H9 (cell line): ENCODE measurements at regions not wholly inside any gene's neighbourhood (a gene's known extent, or its start where the extent isn't known, plus 50 kb on each side); places are given as distances from the start of the nearest gene placed in this dataset.

Source experiments
- DNase-seq: peaks from one replicate; pipeline ENCODE4 v3.0.0-alpha.2; 2017
- H2AFZ ChIP-seq: one replicate; pipeline ENCODE4 v1.6.1; 2013; ENCODE audit warnings: mild to moderate bottlenecking, low read length, control low read depth, moderate library complexity
- H2AK5ac ChIP-seq: 2 replicates; pipeline ENCODE4 v1.6.1; 2013; ENCODE audit warnings: low read length, control low read depth, mixed read lengths; ENCODE audit not compliant: insufficient read length
- H2BK120ac ChIP-seq: one replicate; pipeline ENCODE4 v1.6.1; 2013; ENCODE audit warnings: low read depth, mild to moderate bottlenecking, low read length, control low read depth, inconsistent platforms; ENCODE audit not compliant: poor library complexity, severe bottlenecking
- H2BK12ac ChIP-seq: 2 replicates; pipeline ENCODE4 v1.6.1; 2013; ENCODE audit warnings: low read length, control low read depth, mixed read lengths, low read depth; ENCODE audit not compliant: insufficient read length
- H2BK15ac ChIP-seq: 2 replicates; pipeline ENCODE4 v1.6.1; 2013; ENCODE audit warnings: low read depth, low read length, control low read depth
- H2BK20ac ChIP-seq: one replicate; pipeline ENCODE4 v1.6.1; 2013; ENCODE audit warnings: low read depth, mild to moderate bottlenecking, low read length, control low read depth, inconsistent platforms; ENCODE audit not compliant: poor library complexity, severe bottlenecking
- H2BK5ac ChIP-seq: 2 replicates; pipeline ENCODE4 v1.6.1; 2013; ENCODE audit warnings: low read length, control low read depth, mixed read lengths; ENCODE audit not compliant: insufficient read length
- H3K14ac ChIP-seq: 2 replicates; pipeline ENCODE4 v1.6.1; 2013; ENCODE audit warnings: low read length, control low read depth; ENCODE audit not compliant: insufficient read depth
- H3K18ac ChIP-seq: 2 replicates; pipeline ENCODE4 v1.6.1; 2013; ENCODE audit warnings: low read depth, mild to moderate bottlenecking, mixed read lengths, low read length, control low read depth; ENCODE audit not compliant: insufficient read length
- H3K23ac ChIP-seq: 2 replicates; pipeline ENCODE4 v1.6.1; 2013; ENCODE audit warnings: low read length, control low read depth, mixed read lengths, low read depth; ENCODE audit not compliant: insufficient read length
- H3K23me2 ChIP-seq: 2 replicates; pipeline ENCODE4 v1.6.1; 2013; ENCODE audit warnings: low read depth, mild to moderate bottlenecking, mixed read lengths, low read length, control low read depth; ENCODE audit not compliant: insufficient read length, poor library complexity, severe bottlenecking
- H3K27ac ChIP-seq: 2 replicates; pipeline ENCODE4 v1.5.1; 2013; ENCODE audit warnings: low read length, control low read depth, mixed read lengths, low read depth; ENCODE audit not compliant: insufficient read length
- H3K27me3 ChIP-seq: 2 replicates; pipeline ENCODE4 v1.6.1; 2013; ENCODE audit warnings: low read length, control low read depth, inconsistent platforms; ENCODE audit not compliant: insufficient read depth
- H3K4ac ChIP-seq: 2 replicates; pipeline ENCODE4 v1.6.1; 2013; ENCODE audit warnings: low read depth, mild to moderate bottlenecking, control low read depth, inconsistent platforms, low read length, moderate library complexity
- H3K4me1 ChIP-seq: 2 replicates; pipeline ENCODE4 v1.6.1; 2013; ENCODE audit warnings: low read length, control low read depth, inconsistent platforms; ENCODE audit not compliant: insufficient read depth
- H3K4me2 ChIP-seq: 2 replicates; pipeline ENCODE4 v1.6.1; 2013; ENCODE audit warnings: low read length, control low read depth, mixed read lengths; ENCODE audit not compliant: insufficient read length, insufficient read depth
- H3K56ac ChIP-seq: 2 replicates; pipeline ENCODE4 v1.6.1; 2013; ENCODE audit warnings: low read depth, mild to moderate bottlenecking, mixed read lengths, low read length, control low read depth; ENCODE audit not compliant: insufficient read length
- H3K79me1 ChIP-seq: 2 replicates; pipeline ENCODE4 v1.6.1; 2013; ENCODE audit warnings: low read depth, mild to moderate bottlenecking, moderate library complexity, low read length, control low read depth, inconsistent platforms; ENCODE audit not compliant: insufficient read depth, poor library complexity, severe bottlenecking
- H3K79me2 ChIP-seq: 2 replicates; pipeline ENCODE4 v1.6.1; 2013; ENCODE audit warnings: low read length, control low read depth, inconsistent platforms; ENCODE audit not compliant: insufficient read depth
- H3K9ac ChIP-seq: 2 replicates; pipeline ENCODE4 v1.6.1; 2013; ENCODE audit warnings: low read length, control low read depth, mixed read lengths; ENCODE audit not compliant: insufficient read length; ENCODE audit errors: extremely low read depth
- H3K9me3 ChIP-seq: one replicate; pipeline ENCODE4 v1.6.1; 2013; ENCODE audit warnings: low read depth, low read length, inconsistent platforms; ENCODE audit not compliant: control insufficient read depth
- H3T11ph ChIP-seq: one replicate; pipeline ENCODE4 v1.6.1; 2013; ENCODE audit warnings: mild to moderate bottlenecking, low read length, control low read depth, inconsistent platforms
- H4K20me1 ChIP-seq: one replicate; pipeline ENCODE4 v1.6.1; 2013; ENCODE audit not compliant: control insufficient read depth, insufficient read length, insufficient read depth
- H4K5ac ChIP-seq: 2 replicates; pipeline ENCODE4 v1.6.1; 2013; ENCODE audit warnings: low read depth, mild to moderate bottlenecking, mixed read lengths, low read length, control low read depth; ENCODE audit not compliant: insufficient read length
- H4K8ac ChIP-seq: replicated peaks from 2 replicates; pipeline ENCODE4 v1.6.1; 2013; ENCODE audit warnings: low read length, control low read depth, mixed read lengths, low read depth; ENCODE audit not compliant: insufficient read length
- H4K91ac ChIP-seq: 2 replicates; pipeline ENCODE4 v1.6.1; 2013; ENCODE audit warnings: low read depth, mild to moderate bottlenecking, moderate library complexity, mixed read lengths, low read length, control low read depth; ENCODE audit not compliant: insufficient read length
- H3K27ac Mint-ChIP-seq, 3 experiments: 2 replicates in 2 of 3; 3 replicates in 1 of 3; pipeline ENCODE4 v1.8.0; 2020 to 2021; ENCODE audit warnings: mixed read lengths in 3 of 3, mild to moderate bottlenecking in 1 of 3, moderate library complexity in 1 of 3
- H3K27me3 Mint-ChIP-seq: 2 replicates; pipeline ENCODE4 v1.8.0; 2021; ENCODE audit warnings: low read depth, mild to moderate bottlenecking, moderate library complexity, mixed read lengths
- H3K36me3 Mint-ChIP-seq, 3 experiments: 2 replicates in 2 of 3; 3 replicates in 1 of 3; pipeline ENCODE4 v1.8.0; 2020 to 2021; ENCODE audit warnings: low read depth in 3 of 3, mixed read lengths in 3 of 3; ENCODE audit not compliant: insufficient read depth in 1 of 3
- H3K4me1 Mint-ChIP-seq, 2 experiments: 2 replicates each; pipeline ENCODE4 v1.8.0; 2020; ENCODE audit warnings: mixed read lengths in 2 of 2
- H3K4me3 Mint-ChIP-seq, 2 experiments: 2 replicates in 1 of 2; 3 replicates in 1 of 2; pipeline ENCODE4 v1.8.0; 2020 to 2021; ENCODE audit warnings: mild to moderate bottlenecking in 2 of 2, mixed read lengths in 2 of 2, moderate library complexity in 1 of 2
- H3K9me3 Mint-ChIP-seq, 2 experiments: 2 replicates in 1 of 2; 3 replicates in 1 of 2; pipeline ENCODE4 v1.8.0; 2020; ENCODE audit warnings: mild to moderate bottlenecking in 2 of 2, mixed read lengths in 2 of 2, moderate library complexity in 1 of 2
- WGBS: extraction: QIAGEN DNeasy Blood & Tissue Kit; methylation state at CpG from one replicate; pipeline ENCODE4 v1.1.7; 2013; ENCODE audit warnings: missing lambda C conversion rate, low lambda C conversion rate, mixed read lengths; ENCODE audit not compliant: insufficient read length; ENCODE audit errors: extremely low coverage; 5-methylcytosine and 5-hydroxymethylcytosine counted together
- TF ChIP-seq, protein P1 (sequence below): fragments of 200-600 bp; sonication (generic); conservative IDR thresholded peaks from 3 replicates; pipeline ENCODE4 v1.8.0; 2021; ENCODE audit warnings: antibody characterized with exemption, mild to moderate bottlenecking

DNA sequence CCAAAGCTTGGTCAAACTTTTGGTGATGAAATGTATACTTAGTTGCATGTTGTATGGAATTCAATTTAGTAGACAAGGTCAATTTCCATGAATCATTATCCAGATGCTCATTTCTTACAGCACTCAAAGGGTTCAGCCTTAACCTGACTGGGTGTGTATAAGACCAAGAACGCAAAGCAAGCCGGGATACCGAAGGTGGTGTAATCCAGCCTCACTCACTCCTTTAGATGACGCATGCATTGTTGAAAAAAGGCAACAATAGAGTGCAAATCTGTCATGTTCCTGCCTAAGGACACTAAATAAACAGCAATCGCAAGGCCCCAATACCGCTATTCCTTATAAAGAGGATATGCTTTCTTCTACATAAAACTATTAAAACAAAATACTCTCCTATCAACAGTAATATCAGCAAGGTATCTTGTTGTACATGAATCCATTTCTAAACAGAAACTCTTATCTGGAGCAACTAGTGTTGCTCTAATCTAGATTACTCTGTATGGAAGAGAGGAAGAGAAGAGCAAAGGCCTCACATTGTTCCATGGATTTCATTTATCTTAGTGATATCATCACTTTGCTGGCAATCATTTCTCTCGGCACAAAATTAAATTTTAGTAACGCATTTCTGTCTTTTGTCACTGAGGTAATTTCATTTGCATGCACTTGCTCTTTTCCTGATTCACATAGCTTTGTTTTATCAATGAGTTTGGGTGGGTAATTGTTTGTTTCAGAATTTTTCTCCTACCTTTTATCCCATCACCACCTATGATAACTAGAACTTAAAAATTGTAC is 96.2 kb downstream of the PLK2 start:
- Histone ChIP-seq H3K14ac (no peak overlapping the region), H3K18ac (no peak overlapping the region), H3K23ac (no peak overlapping the region), H3K27me3 (no peaks in the 10 kb centered on the region), H3K23me2 (no peaks in the 10 kb centered on the region), H2AK5ac (no peak overlapping the region), H2BK12ac (no peak overlapping the region), H4K8ac (no peak overlapping the region), H3K27ac (no peak overlapping the region), H3K4ac (no peak overlapping the region), H2BK20ac (no peak overlapping the region), H2AFZ (no peak overlapping the region), H2BK15ac (no peak overlapping the region), H3K4me2 (no peak overlapping the region), H4K91ac (no peak overlapping the region), H3K9me3 (no peaks in the 10 kb centered on the region), H4K5ac (no peak overlapping the region), H2BK120ac (no peak overlapping the region), H3K79me2 (no peaks in the 10 kb centered on the region; the same call in 1 of the 2 replicates), H3K56ac (no peak overlapping the region), H3K79me1 (no peaks in the 10 kb centered on the region), H2BK5ac (no peak overlapping the region), H4K20me1 (no peaks in the 10 kb centered on the region), H3K9ac (no peak overlapping the region), H3K4me1 (no peaks in the 10 kb centered on the region; the same call in 1 of the 2 replicates), H3T11ph (no peak overlapping the region)
- WGBS: no CpG with 5 or more reads among the region's 8 CpGs
- no peaks in the 10 kb centered on the region for H3K9me3 Mint-ChIP-seq
- H3K4me1 Mint-ChIP-seq: peaks cover 22 to 26% of the 10 kb centered on the region in 2 experiments
- TF ChIP-seq, protein P1, sequence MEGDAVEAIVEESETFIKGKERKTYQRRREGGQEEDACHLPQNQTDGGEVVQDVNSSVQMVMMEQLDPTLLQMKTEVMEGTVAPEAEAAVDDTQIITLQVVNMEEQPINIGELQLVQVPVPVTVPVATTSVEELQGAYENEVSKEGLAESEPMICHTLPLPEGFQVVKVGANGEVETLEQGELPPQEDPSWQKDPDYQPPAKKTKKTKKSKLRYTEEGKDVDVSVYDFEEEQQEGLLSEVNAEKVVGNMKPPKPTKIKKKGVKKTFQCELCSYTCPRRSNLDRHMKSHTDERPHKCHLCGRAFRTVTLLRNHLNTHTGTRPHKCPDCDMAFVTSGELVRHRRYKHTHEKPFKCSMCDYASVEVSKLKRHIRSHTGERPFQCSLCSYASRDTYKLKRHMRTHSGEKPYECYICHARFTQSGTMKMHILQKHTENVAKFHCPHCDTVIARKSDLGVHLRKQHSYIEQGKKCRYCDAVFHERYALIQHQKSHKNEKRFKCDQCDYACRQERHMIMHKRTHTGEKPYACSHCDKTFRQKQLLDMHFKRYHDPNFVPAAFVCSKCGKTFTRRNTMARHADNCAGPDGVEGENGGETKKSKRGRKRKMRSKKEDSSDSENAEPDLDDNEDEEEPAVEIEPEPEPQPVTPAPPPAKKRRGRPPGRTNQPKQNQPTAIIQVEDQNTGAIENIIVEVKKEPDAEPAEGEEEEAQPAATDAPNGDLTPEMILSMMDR: no peak
- no peak for DNase-seq
- H3K4me3 Mint-ChIP-seq: no peak overlapping the region
- no peaks in the 10 kb centered on the region for H3K27me3 Mint-ChIP-seq
- no peak overlapping the region for H3K27ac Mint-ChIP-seq
- H3K36me3 Mint-ChIP-seq: no peaks in the 10 kb centered on the region
